GM23338 (cell line): ENCODE measurements at regions not wholly inside any gene's neighbourhood (a gene's known extent, or its start where the extent isn't known, plus 50 kb on each side); places are given as distances from the start of the nearest gene placed in this dataset.

Source experiments
- ATAC-seq: fragments of 200-7000 bp; cut with Tn5 transposase; 3 replicates; pipeline ENCODE4 v1.9.1; 2020
- DNase-seq: peaks from one replicate; pipeline ENCODE4 v3.0.0-alpha.2; 2015; ENCODE audit warnings: low spot score
- H2AFZ ChIP-seq: fragments of 200-600 bp; sonication (generic); 2 replicates; pipeline ENCODE4 v1.8.0; 2016; ENCODE audit warnings: antibody characterized with exemption, mild to moderate bottlenecking, moderate library complexity
- H3F3A ChIP-seq: fragments of 200-600 bp; sonication (generic); replicated peaks from 2 replicates; pipeline ENCODE4 v1.8.0; 2017; ENCODE audit warnings: antibody characterized with exemption, mixed run types, low read depth
- H3K27ac ChIP-seq: fragments of 200-600 bp; sonication (generic); 2 replicates; pipeline ENCODE4 v1.6.1; 2016; ENCODE audit warnings: low read depth
- H3K27me3 ChIP-seq: fragments of 200-600 bp; sonication (generic); 2 replicates; pipeline ENCODE4 v1.8.0; 2016; ENCODE audit warnings: mild to moderate bottlenecking, mixed run types, moderate library complexity; ENCODE audit not compliant: insufficient read depth
- H3K36me3 ChIP-seq: fragments of 200-600 bp; sonication (generic); 2 replicates; pipeline ENCODE4 v1.8.0; 2016; ENCODE audit warnings: mild to moderate bottlenecking; ENCODE audit not compliant: insufficient read depth
- H3K4me1 ChIP-seq: fragments of 200-600 bp; sonication (generic); 2 replicates; pipeline ENCODE4 v1.8.0; 2016; ENCODE audit warnings: mild to moderate bottlenecking, moderate library complexity; ENCODE audit not compliant: insufficient read depth
- H3K4me2 ChIP-seq: fragments of 200-600 bp; sonication (generic); 2 replicates; pipeline ENCODE4 v1.7.1; 2017; ENCODE audit warnings: mixed run types
- H3K4me3 ChIP-seq: fragments of 200-600 bp; sonication (generic); 2 replicates; pipeline ENCODE4 v1.6.1; 2016; ENCODE audit warnings: mixed run types
- H3K79me2 ChIP-seq: fragments of 200-600 bp; sonication (generic); replicated peaks from 2 replicates; pipeline ENCODE4 v1.8.0; 2017; ENCODE audit warnings: mild to moderate bottlenecking; ENCODE audit not compliant: insufficient read depth
- H3K9me2 ChIP-seq: fragments of 200-600 bp; sonication (generic); 2 replicates; pipeline ENCODE4 v1.8.0; 2017; ENCODE audit not compliant: insufficient read depth
- H4K20me1 ChIP-seq: fragments of 200-600 bp; sonication (generic); replicated peaks from 2 replicates; pipeline ENCODE4 v1.8.0; 2017; ENCODE audit warnings: mild to moderate bottlenecking; ENCODE audit not compliant: insufficient read depth
- H3K27ac Mint-ChIP-seq: 2 replicates; pipeline ENCODE4 v1.8.0; 2020; ENCODE audit warnings: inconsistent platforms, mild to moderate bottlenecking, moderate library complexity, mixed read lengths
- H3K27me3 Mint-ChIP-seq: 3 replicates; pipeline ENCODE4 v1.8.0; 2022; ENCODE audit warnings: low read depth, mild to moderate bottlenecking, moderate library complexity, mixed read lengths, inconsistent platforms; ENCODE audit not compliant: insufficient read depth, poor library complexity
- H3K36me3 Mint-ChIP-seq: 3 replicates; pipeline ENCODE4 v1.8.0; 2021; ENCODE audit warnings: low read depth, mild to moderate bottlenecking, inconsistent platforms, moderate library complexity, mixed read lengths
- H3K4me1 Mint-ChIP-seq: 3 replicates; pipeline ENCODE4 v1.8.0; 2020; ENCODE audit warnings: mild to moderate bottlenecking, inconsistent platforms, mixed read lengths
- H3K4me3 Mint-ChIP-seq: 3 replicates; pipeline ENCODE4 v1.8.0; 2021; ENCODE audit warnings: moderate library complexity, mild to moderate bottlenecking, inconsistent platforms, mixed read lengths
- H3K9me3 Mint-ChIP-seq: 3 replicates; pipeline ENCODE4 v1.8.0; 2020; ENCODE audit warnings: moderate library complexity, mild to moderate bottlenecking, inconsistent platforms, mixed read lengths
- CREB1 ChIP-seq: fragments of 250-450 bp; sonication (Bioruptor Pico); IDR thresholded peaks from 2 replicates; pipeline ENCODE4 v1.5.0; 2020; ENCODE audit warnings: low read depth, mild to moderate bottlenecking, moderate library complexity
- EZH2 ChIP-seq: fragments of 200-600 bp; sonication (generic); IDR thresholded peaks from one replicate; pipeline ENCODE4 v1.8.0; 2017; ENCODE audit warnings: antibody characterized with exemption, mild to moderate bottlenecking, low read depth; ENCODE audit not compliant: unreplicated experiment
- EZH2phosphoT487 ChIP-seq: fragments of 200-600 bp; sonication (generic); IDR thresholded peaks from one replicate; pipeline ENCODE4 v1.8.1; 2018; ENCODE audit warnings: antibody characterized with exemption; ENCODE audit not compliant: unreplicated experiment
- STAT1 ChIP-seq: IDR thresholded peaks from one replicate; pipeline ENCODE4 v1.6.1; 2016; ENCODE audit warnings: antibody characterized with exemption; ENCODE audit not compliant: unreplicated experiment
- ZNF462 ChIP-seq: fragments of 250-450 bp; sonication (Bioruptor Pico); IDR thresholded peaks from 2 replicates; pipeline ENCODE4 v1.5.0; 2020; ENCODE audit warnings: mild to moderate bottlenecking, moderate library complexity

DNA sequence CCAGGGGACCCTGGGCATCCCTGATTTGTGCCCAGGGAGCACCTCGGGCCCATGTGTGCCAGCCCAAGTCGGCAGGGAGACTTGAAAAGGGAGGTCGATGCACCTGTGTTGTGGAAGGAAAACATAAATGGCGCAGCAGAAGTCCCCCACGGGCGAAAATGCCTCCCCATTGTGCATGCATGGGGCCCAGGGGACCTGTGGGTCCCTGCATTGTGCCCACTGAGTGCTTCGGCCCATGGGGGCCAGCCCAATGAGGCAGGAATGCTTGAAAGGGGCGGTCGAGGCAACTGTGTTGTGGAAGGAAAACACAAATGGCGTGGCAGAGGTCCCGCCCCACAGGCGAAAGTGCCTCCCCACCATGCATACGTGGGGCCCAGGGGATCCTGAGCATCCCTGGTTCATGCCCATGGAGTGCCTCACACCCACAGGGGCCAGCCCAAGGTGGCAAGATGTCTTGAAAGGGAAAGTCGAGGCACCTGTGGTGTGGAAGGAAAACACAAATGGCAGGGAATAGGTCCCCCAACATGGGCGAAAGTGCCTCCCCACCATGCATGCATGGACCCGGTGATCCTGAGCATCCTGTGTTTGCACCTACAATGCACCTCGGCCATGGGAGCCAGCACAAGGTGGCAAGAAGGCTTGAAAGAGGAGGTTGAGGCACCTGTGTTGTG lies 368.0 kb downstream of the ALG10 start (continued):
- TF ChIP-seq ZNF462 (CRISPR knock-in tag) = no peak

GRCh38 chr12:34390846-34391700 lies 368.8 kb downstream of the ALG10 start:
- peaks cover 100% of the 10 kb centered on the region for H3K9me3 Mint-ChIP-seq
- H3K79me2 ChIP-seq = no peaks in the 10 kb centered on the region
- no peak overlapping the region for H3K4me2 ChIP-seq
- H3K9me2 ChIP-seq = no peaks in the 10 kb centered on the region
- H3K27ac Mint-ChIP-seq = no peak overlapping the region
- DNase-seq (no peak), ATAC-seq (no peak)
- H3K4me1 ChIP-seq = no peaks in the 10 kb centered on the region
- no peak overlapping the region for H3K27ac ChIP-seq
- no peaks in the 10 kb centered on the region for H3K4me1 Mint-ChIP-seq
- no peaks in the 10 kb centered on the region for H3K36me3 ChIP-seq
- H3F3A ChIP-seq = no peaks in the 10 kb centered on the region
- H3K27me3 Mint-ChIP-seq = peaks cover 10% of the 10 kb centered on the region
- no peak overlapping the region for H3K4me3 Mint-ChIP-seq
- H3K27me3 ChIP-seq = no peaks in the 10 kb centered on the region
- H3K36me3 Mint-ChIP-seq = peaks cover 34% of the 10 kb centered on the region; the same call in 2 of the 3 replicates
- no peak overlapping the region for H3K4me3 ChIP-seq
- H2AFZ ChIP-seq = no peak overlapping the region
- no peaks in the 10 kb centered on the region for H4K20me1 ChIP-seq
- TF ChIP-seq CREB1 (no peak), STAT1 (no peak), EZH2 (no peak), EZH2phosphoT487 (no peak), ZNF462 (CRISPR knock-in tag) (no peak)
